Esophagus mucosa (tissue), 1 donor: ENCODE measurements at regions not wholly inside any gene's neighbourhood (a gene's known extent, or its start where the extent isn't known, plus 50 kb on each side); places are given as distances from the start of the nearest gene placed in this dataset.
"Not testable (repeated sequence)": the region's sequence is repeated elsewhere in the genome, so short reads cannot be mapped to it uniquely, and the experiment has no call there.

Experiments
- ATAC-seq: fragments of 200-7000 bp; cut with Tn5 transposase; one replicate; pipeline ENCODE4 v1.9.1; 2020
- donor health status: DM: yes; HTN: yes; CAD: no.

DNA sequence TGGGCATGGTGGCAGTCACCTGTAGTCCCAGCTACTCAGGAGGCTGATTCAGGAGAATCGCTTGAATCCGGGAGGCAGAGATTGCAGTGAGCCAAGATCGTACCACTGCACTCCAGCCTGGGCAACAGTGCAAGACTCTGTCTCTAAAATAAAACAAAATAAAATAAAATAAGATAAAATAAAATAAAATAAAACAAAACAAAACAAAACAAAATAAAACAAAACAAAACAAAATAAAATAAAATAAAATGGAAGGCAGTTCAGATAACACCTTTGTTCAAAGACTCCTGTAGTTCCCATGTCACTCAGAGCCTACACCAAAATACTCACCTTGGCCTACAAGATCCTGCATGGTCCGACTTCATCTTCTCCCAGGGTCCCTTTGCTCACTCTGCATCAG, 61.3 kb downstream of the SYF2 start:
- ATAC-seq = not testable (repeated sequence)

DNA sequence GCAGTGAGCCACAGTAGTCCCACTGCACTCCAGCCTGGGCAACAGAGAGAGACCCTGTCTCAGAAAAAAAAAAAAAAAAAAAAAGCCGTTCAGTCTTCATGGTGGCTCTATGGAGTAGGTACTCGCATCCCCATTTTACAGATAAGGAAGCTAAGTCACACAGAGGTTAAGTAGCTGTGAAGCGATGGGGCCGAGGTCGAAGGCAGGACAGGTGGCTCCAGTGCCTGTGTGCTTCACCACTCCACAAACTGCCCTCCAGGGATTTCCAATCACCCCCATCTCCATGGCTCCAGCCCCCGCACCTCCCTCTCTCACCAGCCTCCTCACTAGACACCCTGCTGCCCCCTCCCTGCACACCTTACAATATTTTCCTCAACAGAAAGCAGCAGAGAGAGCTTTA, 61.9 kb downstream of the SYF2 start:
- no peak for ATAC-seq

DNA sequence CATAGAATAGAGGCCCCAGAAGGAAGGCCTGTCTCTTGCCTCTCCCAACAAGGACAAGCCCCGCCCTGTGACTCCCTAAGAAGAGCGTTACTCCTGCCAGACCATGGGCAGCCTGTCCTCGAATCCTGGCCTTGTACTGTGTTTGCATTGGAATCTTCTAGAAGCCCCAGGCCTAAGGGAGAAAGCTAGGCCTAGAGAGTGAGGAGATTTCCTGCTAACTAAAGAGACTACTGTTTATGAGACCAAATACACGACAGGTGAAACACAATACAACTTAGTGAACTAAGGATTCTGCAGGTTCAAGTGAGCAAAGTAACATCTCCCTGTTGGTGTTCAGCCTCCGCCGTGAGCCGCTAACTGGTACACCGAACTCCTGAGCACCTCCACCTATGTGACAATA, 62.7 kb downstream of the SYF2 start:
- no peak for ATAC-seq

DNA sequence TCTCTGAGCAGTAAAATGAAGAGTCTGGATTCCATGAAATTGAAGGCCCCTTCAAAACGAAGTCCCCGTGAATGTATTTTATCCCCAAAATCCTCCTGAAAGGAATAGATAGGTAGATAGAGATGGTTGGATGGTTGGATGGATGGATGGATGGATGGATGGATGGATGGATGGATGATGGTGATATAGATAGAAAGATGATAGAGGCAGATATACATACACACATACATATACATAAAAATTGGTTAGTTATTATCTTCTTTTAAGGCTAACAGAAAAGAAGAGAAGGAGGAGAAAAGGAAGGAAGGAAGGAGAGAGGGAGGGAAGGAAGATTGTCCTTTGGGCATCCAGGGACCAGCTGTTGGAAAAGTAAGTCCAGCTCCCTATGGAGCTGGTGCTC, 63.1 kb downstream of the SYF2 start:
- ATAC-seq = no peak

DNA sequence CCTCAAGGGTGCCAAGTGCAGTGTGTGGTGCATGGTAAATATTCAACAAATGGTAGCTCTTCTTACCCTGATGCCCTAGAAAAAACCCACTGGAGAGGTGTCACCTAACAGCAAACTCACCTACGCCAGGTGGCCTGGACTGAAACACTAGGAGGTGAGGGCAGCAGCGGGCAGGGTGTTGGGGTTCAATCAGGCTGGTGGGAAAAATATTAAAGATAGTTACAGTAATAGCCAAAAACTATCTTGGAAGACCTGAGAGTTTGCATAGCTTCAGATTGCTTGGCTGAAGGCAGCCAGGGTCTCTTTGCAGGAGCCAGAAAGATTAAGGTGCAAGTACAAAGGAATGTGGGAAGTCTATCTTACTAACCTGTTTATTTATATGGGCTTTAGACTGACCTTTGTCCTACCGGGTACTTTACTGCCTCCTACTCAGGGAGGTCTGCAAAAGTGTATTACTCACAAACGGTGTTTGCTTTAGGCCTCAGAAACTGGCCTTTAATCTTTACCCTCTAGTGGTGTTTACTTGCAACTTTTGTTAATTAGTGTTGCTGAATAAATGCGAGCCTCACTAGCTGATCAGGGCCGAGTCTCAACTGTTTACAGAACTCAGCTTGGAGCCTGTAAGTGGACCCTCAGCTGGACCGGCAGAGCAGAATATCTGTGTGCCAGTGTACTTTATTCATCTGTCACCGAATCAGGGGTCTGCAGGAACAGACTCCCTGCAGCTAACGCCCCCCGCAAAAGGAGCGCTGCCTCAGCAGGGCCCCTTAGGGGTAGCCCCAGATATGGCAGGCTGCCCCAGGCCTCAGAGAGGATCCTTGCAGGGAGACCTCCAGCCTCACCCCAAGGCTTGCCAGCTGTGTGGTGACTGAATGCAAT, 63.9 kb downstream of the SYF2 start:
- ATAC-seq = no peak

DNA sequence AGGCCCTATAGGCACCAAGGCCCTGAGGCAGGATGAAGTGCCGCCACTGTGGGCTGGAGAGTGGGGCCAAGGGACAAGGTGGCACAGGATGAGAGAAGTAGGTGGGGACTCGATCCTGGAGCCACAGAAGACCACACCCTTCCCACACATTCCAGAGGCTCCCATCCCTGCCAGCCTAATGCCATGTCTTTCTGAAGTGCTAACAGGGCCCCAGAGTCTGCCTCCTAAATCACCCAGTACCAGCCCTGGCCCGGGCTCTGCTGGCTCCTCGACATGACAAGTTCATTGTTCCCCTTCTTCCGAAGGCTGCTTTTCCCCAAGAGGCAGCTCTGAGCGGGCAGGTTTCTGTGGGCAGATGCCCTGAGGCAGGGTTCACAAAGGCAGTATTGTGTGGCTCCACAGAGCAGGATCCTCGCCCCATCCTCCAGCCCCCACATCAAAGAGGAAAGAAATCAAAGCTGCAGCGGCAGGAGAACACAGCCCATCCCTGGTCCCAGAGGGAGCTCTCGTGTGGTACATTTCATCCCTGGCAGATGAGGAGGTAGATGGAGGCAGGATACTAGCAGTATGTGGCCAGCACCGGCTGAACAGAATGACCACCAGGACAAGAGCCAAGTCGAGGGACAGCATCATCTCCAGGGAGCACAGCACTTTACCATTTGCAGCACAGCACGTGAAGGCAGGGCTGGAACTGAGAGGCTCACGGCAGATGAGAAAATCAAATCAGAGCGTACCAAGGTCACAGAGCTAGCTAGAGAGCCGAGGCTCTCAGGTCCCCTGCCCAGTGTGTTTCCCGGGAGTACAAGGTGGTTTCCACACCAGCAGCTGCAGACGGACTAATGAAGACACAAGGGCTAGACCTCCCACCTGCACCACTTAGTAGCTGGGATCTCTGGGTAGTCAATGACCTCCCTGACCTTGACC, 64.8 kb downstream of the SYF2 start:
- peak; percentile 39 for ATAC-seq

DNA sequence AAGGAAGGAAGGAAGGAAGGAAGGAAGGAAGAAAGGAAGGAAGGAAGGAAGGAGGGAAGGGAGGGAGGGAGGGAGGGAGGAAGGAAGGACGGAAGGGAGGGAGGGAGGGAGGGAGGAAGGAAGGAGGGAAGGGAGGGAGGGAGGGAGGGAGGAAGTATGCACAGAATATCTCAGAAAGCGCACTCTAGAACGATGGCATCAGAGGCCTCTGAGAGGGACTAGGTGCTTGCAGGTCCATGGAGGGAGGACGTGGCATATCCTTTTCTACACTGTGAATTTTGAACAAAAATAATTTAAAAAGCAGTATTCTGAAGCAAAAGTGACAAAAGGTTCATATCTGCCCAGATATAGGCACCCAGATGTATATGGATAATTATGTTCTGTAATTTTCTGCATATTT, 65.5 kb downstream of the SYF2 start:
- ATAC-seq = no peak

DNA sequence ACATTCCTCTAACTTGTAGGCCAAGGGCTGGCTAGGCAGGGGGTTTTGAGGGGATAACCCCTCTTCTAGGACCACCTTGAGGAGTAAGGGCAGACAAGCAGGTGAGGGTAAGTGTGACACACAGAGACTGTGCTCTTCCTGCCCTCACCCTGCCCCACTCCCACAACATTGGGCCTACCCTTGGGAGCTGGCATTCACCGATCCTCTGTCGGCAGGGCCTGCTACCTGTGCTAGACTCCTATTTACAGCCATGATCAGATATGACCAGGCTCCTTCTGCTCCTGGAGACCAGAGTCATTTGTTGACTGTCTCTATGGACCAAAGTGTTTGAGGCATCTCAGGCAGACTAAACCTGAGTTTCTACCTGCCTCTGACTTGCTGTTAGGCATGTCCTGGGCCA, 68.3 kb downstream of the SYF2 start:
- ATAC-seq = no peak

DNA sequence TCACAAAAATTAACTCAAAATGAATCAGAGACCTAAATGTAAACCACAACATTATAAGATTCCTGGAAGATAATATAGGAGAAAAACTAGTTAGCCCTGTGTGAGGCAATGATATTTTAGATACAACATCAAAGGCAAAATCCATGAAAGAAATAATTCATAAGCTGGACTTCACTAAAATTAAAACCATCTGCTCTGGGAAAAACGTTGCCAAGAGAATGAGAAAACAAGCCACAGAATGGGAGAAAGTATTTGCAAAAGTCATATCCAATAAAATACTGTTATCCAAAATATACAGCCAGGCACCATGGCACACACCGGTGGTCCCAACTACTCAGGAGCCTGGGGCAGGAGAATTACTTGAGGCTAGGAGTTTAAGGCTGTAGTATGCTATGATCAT, 70.3 kb downstream of the SYF2 start:
- no peak for ATAC-seq

DNA sequence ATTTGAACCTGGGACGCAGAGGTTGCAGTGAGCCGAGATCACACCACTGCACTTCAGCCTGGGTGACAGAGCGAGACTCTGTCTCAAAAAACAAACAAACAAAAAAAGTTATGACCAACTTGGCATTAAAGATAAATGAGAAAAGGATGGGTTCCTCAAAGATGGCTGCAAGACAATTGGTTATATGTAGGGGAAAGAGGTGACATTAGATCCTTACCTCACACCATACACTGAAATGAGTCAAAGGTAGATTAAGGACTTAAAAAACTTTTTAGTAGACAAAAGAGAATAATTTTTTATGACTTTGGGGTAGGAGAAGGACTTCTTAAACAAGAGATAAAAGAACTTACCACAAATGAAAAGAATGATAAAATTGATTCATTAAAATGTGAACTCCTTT, 74.5 kb downstream of the SYF2 start:
- no peak for ATAC-seq

DNA sequence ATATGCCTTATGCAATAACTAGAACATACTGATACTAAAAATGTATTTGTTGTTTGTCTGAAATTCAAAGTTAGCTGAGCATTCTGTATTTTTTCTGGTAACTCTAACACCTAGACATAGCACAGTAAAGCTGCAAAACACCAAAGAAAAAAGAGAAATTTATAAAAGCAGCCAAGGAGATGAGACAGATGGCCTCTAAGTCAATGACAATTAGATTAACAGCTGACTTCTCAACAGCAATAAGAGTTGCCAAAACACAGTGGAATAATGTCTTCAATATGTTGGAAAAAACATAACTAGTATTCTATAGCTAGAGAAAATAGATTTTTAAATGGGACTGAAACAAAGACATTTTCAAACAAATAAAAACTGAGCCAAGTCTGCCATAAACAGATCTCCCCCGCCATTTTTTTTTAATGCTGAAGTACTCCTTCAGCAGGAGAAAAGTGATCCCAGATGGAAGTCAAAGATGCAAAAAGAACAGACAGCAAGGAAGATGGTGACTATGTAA, 81.3 kb downstream of the SYF2 start:
- ATAC-seq = no peak

DNA sequence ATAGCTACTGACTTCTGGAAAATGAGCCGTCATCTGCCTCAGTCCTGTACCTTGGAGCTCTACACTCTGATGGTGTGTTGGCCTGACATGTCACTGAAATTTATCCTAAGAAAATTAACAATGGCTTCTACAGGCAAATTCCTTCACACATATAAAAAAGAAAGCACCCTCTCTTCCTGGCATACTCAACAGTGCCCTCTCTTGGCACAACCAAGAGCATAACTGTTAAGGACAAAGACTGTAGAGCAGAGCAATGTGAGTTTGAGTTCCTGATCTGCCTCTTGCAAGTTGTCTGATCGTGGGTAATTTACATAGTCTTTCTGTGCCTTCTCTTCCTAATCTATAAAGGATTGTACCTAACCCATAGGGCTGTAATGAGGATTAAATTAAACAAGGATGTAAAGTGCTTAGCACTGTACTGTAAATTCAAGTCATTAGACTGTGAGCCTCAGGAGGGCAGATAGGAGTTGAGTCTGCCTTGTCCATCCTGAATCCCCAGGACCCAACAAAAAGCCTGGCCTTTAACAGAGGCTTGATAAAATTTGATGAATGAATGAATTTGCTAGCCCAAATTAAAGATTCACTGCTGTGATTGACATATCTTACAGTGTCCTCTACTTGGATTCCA, 83.5 kb downstream of the SYF2 start:
- no peak for ATAC-seq

DNA sequence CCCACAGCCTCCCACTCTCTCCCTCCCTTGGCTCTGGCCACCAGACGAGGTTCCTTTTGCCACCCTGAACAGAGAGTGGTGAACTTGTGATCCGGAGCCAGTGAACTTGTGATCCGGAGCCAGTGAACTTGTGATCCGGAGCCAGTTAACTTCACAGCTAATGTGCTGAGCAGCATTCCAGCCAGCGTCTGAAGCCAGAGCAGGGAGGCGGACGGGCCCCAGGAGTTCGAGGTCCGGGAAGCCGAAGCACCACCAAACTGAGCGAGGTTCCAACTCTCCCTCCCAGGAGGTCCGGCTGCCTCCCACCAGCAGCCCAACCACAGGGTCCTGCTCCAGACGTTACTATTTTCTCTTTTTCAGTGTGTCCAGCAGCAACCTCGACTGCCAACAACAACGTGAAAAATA, 85.8 kb downstream of the SYF2 start:
- no peak for ATAC-seq

DNA sequence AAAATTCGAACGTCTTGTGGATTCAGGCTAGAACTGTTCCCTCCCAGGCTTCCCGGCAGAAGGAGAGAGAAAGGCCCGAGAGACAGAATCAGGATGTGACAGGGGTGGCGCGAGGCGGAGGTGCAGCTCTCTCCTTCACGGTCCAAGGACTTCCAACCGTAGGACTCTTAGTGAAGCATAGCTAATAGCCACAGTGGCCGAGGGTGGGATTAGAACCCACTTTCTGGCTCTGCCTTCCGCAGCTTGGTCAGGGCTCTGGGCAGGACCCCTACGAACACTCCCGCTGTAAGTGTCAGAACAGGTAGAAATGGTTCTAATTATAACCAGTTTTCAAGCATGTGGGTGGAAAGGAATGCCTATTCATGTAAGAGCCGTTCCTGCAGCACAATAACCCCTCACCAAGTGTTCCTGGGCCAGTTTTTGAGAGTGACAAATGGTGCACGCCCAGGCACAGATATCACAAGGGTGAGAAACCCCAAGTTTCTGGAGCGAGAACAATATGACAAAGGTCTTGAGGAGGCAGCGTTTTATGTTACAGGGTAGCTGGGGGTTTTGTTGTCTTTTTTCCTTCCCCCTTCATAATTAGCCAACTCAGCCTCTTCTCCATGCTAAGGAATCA, 86.4 kb downstream of the SYF2 start:
- no peak for ATAC-seq

DNA sequence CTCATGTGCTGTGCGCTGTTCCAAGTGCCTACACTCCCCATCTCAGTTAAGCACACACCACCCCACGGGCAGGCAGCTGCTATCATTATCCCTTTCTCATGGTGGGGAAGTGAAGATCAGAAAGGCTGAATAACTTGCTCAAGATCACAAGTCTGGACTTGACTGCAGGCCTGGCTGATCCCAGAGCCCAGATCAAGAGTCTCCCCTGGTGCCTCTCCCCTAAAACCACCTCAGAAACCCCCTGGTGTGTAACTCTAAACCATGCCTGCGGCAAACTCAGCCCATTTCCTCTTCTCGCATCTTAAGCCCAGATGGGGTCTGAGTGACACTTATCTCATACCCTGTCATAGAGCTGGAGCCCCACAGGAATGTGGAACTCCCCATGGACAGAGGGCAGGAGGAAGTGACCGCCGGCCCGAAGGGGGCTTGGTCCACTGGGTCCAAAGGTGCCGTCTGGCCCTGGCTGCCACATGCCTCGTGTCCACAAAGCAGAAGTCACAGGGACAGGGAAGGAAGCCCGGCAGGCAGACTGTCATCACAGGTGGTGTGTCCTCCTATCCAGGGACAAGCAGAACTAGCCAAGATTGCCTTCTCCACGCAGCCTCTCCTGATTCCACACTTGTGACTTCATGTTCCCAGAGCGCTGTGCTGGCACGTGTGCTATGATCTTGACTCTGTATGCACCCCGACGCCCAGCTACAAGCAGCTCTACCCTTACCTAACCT, 92.1 kb downstream of the SYF2 start:
- peak; percentile 15 for ATAC-seq

DNA sequence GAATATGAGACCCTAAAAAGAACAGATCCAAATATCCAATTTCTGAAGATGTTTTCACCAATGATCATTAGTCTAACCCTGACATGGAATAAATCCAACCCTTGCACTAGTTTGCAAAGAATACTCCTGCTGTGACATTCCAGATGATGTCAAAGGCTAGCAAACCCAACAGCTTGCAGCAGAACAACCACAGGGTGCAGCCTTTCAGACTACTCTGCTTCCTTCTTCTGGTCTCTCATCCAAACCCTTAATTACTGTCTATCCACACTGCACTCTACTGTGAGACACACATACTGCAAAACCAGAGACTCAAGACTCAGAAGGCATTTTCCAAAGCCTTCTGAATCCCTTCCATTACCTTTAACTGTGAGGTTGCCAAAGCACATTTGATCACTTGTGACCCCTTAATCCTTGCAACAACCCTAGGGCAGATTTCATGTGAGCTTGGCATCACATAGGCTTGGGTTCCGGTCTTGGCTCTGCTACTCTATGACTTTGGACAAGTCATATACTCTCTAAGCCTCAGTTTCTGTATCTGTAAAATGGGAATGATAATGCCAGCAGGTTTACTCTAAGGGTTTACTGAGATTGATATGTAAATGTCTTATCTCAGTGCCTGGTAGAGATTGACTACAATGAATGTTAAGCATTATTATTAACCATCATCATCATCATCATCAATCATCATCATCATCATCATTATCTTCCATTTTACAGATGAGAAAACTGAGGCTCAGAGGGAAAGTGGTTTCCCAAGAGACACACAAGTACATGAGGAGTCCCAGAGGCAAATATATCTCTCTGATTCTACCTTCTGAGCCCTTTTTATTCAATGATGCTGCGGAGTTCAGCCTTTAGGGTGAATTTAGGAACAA, 94.5 kb downstream of the SYF2 start:
- ATAC-seq = no peak

DNA sequence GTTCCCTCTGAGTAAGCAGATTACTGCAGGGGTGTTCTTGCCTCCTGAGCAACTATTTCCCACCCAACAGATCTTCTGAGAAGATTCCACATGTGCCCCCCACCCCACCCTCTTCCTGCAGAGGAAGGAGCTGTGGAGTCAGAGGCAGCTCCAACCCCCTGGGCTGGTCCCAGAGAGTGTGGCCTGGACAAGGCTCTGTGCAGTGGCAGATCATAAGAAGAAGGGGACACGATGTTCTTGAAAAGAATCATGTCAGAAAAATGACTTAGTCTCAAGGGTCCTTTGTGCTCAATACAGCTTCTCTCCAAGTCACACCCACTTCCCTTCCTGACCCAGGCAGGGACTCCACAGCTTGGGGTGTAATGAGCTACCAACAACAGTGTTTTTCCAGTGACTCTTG, 95.2 kb downstream of the SYF2 start:
- no peak for ATAC-seq

DNA sequence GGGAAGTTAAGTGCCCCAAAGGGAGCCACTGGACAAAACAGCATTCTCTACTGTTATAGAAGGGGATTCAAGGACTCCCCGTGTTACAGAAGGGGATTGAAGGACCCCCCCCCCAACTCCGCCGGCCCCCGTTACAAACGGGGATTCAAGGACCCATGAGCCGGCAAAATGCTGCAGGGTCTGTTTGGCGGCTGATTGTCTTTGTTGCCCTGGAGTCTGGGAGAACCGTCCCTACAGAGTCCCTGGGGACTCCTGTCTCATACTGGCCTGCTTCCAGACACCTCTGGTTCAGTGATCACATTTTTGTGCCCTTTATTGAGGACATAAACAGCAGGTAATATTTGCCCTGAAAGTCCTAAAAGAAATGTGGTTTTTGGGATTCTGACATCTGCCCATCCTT, 96.4 kb downstream of the SYF2 start:
- no peak for ATAC-seq

DNA sequence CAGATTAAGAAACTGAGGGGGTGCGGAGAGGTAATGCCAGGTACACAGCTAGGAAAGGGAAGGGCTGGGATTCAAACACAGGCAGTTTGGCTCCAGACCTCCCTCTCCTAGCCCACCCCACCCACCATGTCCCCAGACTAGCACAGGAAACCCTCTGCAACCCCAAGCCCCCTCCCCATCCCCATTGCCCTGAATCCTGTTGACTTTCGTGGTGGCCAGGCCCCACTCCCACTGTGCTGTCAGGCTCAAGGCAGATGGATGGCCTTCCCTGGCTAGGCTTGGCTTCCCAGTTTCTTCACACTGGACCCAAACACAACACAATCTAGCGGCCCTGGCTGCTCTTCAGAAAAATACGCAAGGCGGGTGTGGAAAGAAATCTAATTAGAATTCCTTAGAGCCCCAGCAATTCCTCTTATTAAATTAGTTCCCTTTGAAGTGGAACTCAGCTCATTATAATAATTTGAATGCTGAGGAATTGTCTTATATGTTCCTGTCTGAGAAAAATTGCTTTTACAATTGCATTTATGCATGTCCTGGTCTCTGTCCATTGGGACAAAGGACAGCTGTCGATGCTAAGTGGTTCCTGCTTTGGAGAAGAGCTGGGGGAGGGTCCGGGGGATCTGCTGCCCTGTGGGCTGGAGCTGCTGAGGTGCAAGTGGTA, 97.4 kb downstream of the SYF2 start:
- ATAC-seq = no peak

DNA sequence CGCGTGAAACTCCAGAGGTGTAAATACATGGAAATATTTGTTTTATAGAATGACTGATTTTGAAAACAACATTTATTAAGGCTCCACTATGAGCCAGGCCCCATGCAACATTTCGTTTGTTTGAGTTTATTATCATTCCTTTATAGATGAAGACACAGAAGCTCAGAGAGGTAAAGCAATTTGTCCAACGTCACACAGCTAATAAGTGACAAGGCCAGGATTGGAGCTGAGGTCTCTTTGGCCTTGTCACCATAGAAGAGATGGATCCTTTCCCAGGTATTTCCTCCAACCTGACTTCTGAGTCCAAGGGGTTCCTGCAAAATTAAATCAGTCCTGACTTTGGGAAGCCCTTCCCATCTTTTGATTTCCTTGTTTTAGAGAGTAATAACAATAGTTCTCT, 98.0 kb downstream of the SYF2 start:
- ATAC-seq = no peak
